Natural killer cell (primary cell): ENCODE measurements at regions not wholly inside any gene's neighbourhood (a gene's known extent, or its start where the extent isn't known, plus 50 kb on each side); places are given as distances from the start of the nearest gene placed in this dataset.

ENCODE experiments used
- ATAC-seq, 3 donors: fragments of 150-1000 bp in 2 of 3; fragments of 200-7000 bp in 1 of 3; cut with Tn5 transposase; 1 replicate in 1 of 3; 2 replicates in 2 of 3; pipeline ENCODE4 v1.10.0; 2021; ENCODE audit warnings: mild to moderate bottlenecking in 2 of 3, moderate library complexity in 2 of 3
- DNase-seq, 2 donors: peaks; one replicate each; pipeline versions ENCODE4 v3.0.0 to v3.0.0-alpha.2; 2013 to 2021; ENCODE audit warnings: mixed read lengths in 1 of 2
- H3K27ac ChIP-seq: one replicate; pipeline ENCODE4 v1.5.1; 2013; ENCODE audit warnings: mild to moderate bottlenecking, low read length
- H3K27me3 ChIP-seq: one replicate; pipeline ENCODE4 v1.6.1; 2013; ENCODE audit warnings: low read length; ENCODE audit not compliant: control insufficient read depth, insufficient read depth
- H3K36me3 ChIP-seq: one replicate; pipeline ENCODE4 v1.6.1; 2013; ENCODE audit warnings: low read length; ENCODE audit not compliant: control insufficient read depth, insufficient read depth
- H3K4me1 ChIP-seq: one replicate; pipeline ENCODE4 v1.6.1; 2013; ENCODE audit warnings: low read length; ENCODE audit not compliant: control insufficient read depth, insufficient read depth
- H3K4me3 ChIP-seq: one replicate; pipeline ENCODE4 v1.5.1; 2013; ENCODE audit warnings: low read length
- H3K9me3 ChIP-seq: one replicate; pipeline ENCODE4 v1.6.1; 2013; ENCODE audit warnings: low read length; ENCODE audit not compliant: control insufficient read depth, insufficient read depth
- H3K27ac Mint-ChIP-seq, 2 donors: one replicate each; pipeline ENCODE4 v1.8.0; 2022; ENCODE audit warnings: mild to moderate bottlenecking in 2 of 2, mixed read lengths in 2 of 2, moderate library complexity in 1 of 2
- H3K27me3 Mint-ChIP-seq, 2 donors: one replicate each; pipeline ENCODE4 v1.8.0; 2022; ENCODE audit warnings: low read depth in 2 of 2, mixed read lengths in 2 of 2
- H3K36me3 Mint-ChIP-seq: one replicate; pipeline ENCODE4 v1.8.0; 2022; ENCODE audit warnings: mixed read lengths
- H3K4me1 Mint-ChIP-seq, 2 donors: one replicate each; pipeline ENCODE4 v1.8.0; 2022; ENCODE audit warnings: mixed read lengths in 2 of 2
- H3K4me3 Mint-ChIP-seq: one replicate; pipeline ENCODE4 v1.8.0; 2022; ENCODE audit warnings: mild to moderate bottlenecking, moderate library complexity, mixed read lengths
- H3K9me3 Mint-ChIP-seq, 2 donors: one replicate each; pipeline ENCODE4 v1.8.0; 2022; ENCODE audit warnings: mixed read lengths in 2 of 2
- WGBS: methylation state at CpG from one replicate; pipeline ENCODE4 v1.1.7; 2013; ENCODE audit warnings: missing lambda C conversion rate; ENCODE audit not compliant: insufficient coverage; 5-methylcytosine and 5-hydroxymethylcytosine counted together
- intact Hi-C: fragments of 100-400 bp; cut with micrococcal nuclease; formaldehyde crosslinking; loops from one replicate; pipeline ENCODE4 v1.14.2; 2022
- TF ChIP-seq, protein P1 (sequence below): fragments of 200-600 bp; IDR thresholded peaks from one replicate; pipeline ENCODE4 v1.8.0; 2022; ENCODE audit warnings: antibody characterized with exemption

DNA sequence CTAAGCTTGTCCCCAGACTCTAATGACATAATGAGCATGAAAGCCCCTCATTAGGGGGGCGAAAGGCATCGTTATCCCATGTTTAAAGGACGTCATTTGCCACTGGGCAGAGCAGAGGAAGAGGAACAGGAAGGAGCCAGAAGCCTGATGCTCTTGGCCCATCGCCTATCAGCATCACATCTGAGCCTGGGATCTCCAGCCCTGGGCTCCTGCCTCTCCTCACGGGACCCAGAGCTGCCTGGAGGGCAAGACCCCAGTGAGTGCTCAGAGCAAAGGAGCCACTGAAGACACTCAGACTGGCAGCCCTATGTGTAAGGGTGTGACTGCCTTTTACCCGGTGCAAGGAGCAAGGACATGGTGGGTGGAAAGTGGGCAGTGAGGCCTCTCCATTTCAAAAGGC, 115.0 kb upstream of the ZNF507 start:
- H3K9me3 ChIP-seq = no peaks in the 10 kb centered on the region
- H3K27ac ChIP-seq = no peak overlapping the region
- 49% methylated on average over 6 of the region's 6 CpGs for WGBS
- H3K4me1 Mint-ChIP-seq = no peaks in the 10 kb centered on the region
- peaks cover 3% of the 10 kb centered on the region for H3K27me3 ChIP-seq
- peaks cover 9 to 13% of the 10 kb centered on the region in 2 donors for H3K27me3 Mint-ChIP-seq
- no peak overlapping the region for H3K27ac Mint-ChIP-seq
- no peaks in the 10 kb centered on the region for H3K36me3 Mint-ChIP-seq
- intact Hi-C loops = no loop called here
- no peaks in the 10 kb centered on the region for H3K36me3 ChIP-seq
- H3K4me3 ChIP-seq = no peak overlapping the region
- ATAC-seq (no peak), DNase-seq (no peak)
- H3K9me3 Mint-ChIP-seq = no peaks in the 10 kb centered on the region
- TF ChIP-seq, protein P1, sequence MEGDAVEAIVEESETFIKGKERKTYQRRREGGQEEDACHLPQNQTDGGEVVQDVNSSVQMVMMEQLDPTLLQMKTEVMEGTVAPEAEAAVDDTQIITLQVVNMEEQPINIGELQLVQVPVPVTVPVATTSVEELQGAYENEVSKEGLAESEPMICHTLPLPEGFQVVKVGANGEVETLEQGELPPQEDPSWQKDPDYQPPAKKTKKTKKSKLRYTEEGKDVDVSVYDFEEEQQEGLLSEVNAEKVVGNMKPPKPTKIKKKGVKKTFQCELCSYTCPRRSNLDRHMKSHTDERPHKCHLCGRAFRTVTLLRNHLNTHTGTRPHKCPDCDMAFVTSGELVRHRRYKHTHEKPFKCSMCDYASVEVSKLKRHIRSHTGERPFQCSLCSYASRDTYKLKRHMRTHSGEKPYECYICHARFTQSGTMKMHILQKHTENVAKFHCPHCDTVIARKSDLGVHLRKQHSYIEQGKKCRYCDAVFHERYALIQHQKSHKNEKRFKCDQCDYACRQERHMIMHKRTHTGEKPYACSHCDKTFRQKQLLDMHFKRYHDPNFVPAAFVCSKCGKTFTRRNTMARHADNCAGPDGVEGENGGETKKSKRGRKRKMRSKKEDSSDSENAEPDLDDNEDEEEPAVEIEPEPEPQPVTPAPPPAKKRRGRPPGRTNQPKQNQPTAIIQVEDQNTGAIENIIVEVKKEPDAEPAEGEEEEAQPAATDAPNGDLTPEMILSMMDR = no peak
- H3K4me3 Mint-ChIP-seq = no peak overlapping the region
- no peaks in the 10 kb centered on the region for H3K4me1 ChIP-seq

DNA sequence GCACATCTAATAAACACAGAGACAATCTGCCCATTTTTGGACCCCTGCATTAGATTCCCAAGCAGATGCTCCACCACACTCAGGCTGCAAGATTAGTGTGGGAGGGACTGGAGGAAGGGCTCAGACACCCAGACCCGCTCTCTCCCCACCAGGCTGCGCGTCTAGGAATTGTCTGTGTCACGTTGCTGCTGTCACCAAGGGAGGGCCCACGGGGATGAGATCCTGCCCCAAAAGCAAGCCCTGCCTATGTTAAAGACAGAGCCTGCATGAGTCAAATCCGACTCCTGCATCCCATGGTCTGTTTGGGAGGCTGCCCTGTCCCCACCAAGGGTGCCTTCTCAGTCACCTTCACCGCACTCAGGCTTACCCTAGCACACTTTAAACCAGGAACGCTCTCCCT, 114.4 kb upstream of the ZNF507 start:
- no peak overlapping the region for H3K27ac Mint-ChIP-seq
- Histone ChIP-seq H3K9me3 (no peaks in the 10 kb centered on the region), H3K36me3 (no peaks in the 10 kb centered on the region), H3K27ac (no peak overlapping the region), H3K27me3 (no peaks in the 10 kb centered on the region), H3K4me3 (no peak overlapping the region), H3K4me1 (no peaks in the 10 kb centered on the region)
- TF ChIP-seq, protein P1 = no peak
- DNase-seq (no peak), ATAC-seq (no peak)
- WGBS = 88% methylated on average over 8 of the region's 8 CpGs
- H3K36me3 Mint-ChIP-seq = no peaks in the 10 kb centered on the region
- intact Hi-C loops = no loop called here
- no peak overlapping the region for H3K4me3 Mint-ChIP-seq
- peaks cover 5 to 19% of the 10 kb centered on the region in 2 donors for H3K27me3 Mint-ChIP-seq
- no peaks in the 10 kb centered on the region for H3K4me1 Mint-ChIP-seq
- H3K9me3 Mint-ChIP-seq = no peaks in the 10 kb centered on the region

DNA sequence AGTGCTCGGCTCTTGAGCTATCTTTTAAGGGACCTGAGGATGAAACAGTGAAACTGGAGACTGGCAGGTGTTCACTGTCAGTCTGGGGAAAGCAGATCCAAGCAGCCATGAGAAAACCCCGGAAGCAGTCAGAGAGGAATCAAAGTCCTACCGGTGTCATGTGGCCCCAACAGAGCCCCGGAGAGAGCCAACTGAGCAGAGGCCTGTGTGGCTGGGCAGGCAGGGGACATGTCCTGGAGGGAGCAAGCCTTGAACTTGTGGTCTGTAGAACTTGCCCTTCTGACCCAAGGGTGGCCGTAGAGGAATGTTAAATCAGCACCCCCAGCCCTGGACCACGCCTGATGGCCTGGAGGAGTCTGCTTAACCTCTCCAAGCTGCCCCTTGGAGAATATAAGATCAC, 113.7 kb upstream of the ZNF507 start:
- Histone ChIP-seq H3K4me1 (no peaks in the 10 kb centered on the region), H3K27me3 (no peaks in the 10 kb centered on the region), H3K9me3 (no peaks in the 10 kb centered on the region), H3K27ac (no peak overlapping the region), H3K4me3 (no peak overlapping the region), H3K36me3 (no peaks in the 10 kb centered on the region)
- no peaks in the 10 kb centered on the region for H3K36me3 Mint-ChIP-seq
- H3K4me1 Mint-ChIP-seq = no peaks in the 10 kb centered on the region
- H3K9me3 Mint-ChIP-seq = no peaks in the 10 kb centered on the region
- DNase-seq = no peak
- H3K27me3 Mint-ChIP-seq = peaks cover 5 to 21% of the 10 kb centered on the region in 2 donors
- intact Hi-C loops = no loop called here
- ATAC-seq = no peak
- no peak overlapping the region for H3K4me3 Mint-ChIP-seq
- WGBS = 87% methylated on average over 6 of the region's 6 CpGs
- TF ChIP-seq, protein P1 = no peak
- no peak overlapping the region for H3K27ac Mint-ChIP-seq

- Mint-ChIP-seq H3K4me3 (no peak overlapping the region), H3K27me3 (peaks cover 5 to 21% of the 10 kb centered on the region in 2 donors), H3K9me3 (no peaks in the 10 kb centered on the region), H3K4me1 (no peaks in the 10 kb centered on the region), H3K36me3 (no peaks in the 10 kb centered on the region), H3K27ac (no peak overlapping the region)
- Histone ChIP-seq H3K9me3 (no peaks in the 10 kb centered on the region), H3K4me1 (no peaks in the 10 kb centered on the region), H3K27me3 (no peaks in the 10 kb centered on the region), H3K36me3 (no peaks in the 10 kb centered on the region), H3K4me3 (no peak overlapping the region), H3K27ac (no peak overlapping the region)
- 90% methylated on average over 6 of the region's 8 CpGs for WGBS
- no peak for ATAC-seq
- TF ChIP-seq, protein P1 = no peak
- DNase-seq = no peak
- intact Hi-C loops = no loop called here
These were observed 113.0 kb upstream of the ZNF507 start for GRCh38 chr19:32232449-32232848.
